SK-N-SH (cell line): ENCODE measurements at regions not wholly inside any gene's neighbourhood (a gene's known extent, or its start where the extent isn't known, plus 50 kb on each side); places are given as distances from the start of the nearest gene placed in this dataset.
A peak's percentile ranks its signal among the peaks of the same experiment; 100 is the strongest.

Experiments
- CTCF ChIA-PET: fragments of 300-600, 350-600 bp; formaldehyde crosslinking; extraction: SDS; loops from one replicate; lab custom pipeline; 2021; lab: Yijun Ruan, JAX
- POLR2A ChIA-PET: fragments of 350-600 bp; sonication (Branson Sonifier 250); formaldehyde crosslinking; extraction: SDS; loops from one replicate; lab custom pipeline; 2020; ENCODE audit warnings: antibody characterized with exemption, inconsistent platforms; lab: Yijun Ruan, JAX
- DNase-seq: peaks from one replicate; pipeline ENCODE4 v3.0.0; 2012
- H2AFZ ChIP-seq: fragments of 200-600 bp; sonication (generic); 2 replicates; pipeline ENCODE4 v1.8.1; 2016; ENCODE audit warnings: antibody characterized with exemption, mild to moderate bottlenecking, low read depth
- H3F3A ChIP-seq: fragments of 200-600 bp; sonication (generic); replicated peaks from 2 replicates; pipeline ENCODE3; 2016; ENCODE audit warnings: antibody characterized with exemption, mild to moderate bottlenecking; ENCODE audit not compliant: insufficient read depth
- H3K27ac ChIP-seq, 2 experiments: fragments of 200-500 bp in 1 of 2; fragments of 200-600 bp in 1 of 2; sonication (Bioruptor generic) in 1 of 2; sonication (generic), shearing (Covaris generic) in 1 of 2; 2 replicates each; pipeline versions ENCODE4 v1.5.1 to v1.6.1; 2014 to 2016; ENCODE audit warnings: low read depth in 2 of 2, inconsistent platforms in 1 of 2, low read length in 1 of 2, mild to moderate bottlenecking in 1 of 2, mixed read lengths in 1 of 2
- H3K27me3 ChIP-seq: fragments of 200-600 bp; sonication (generic), shearing (Covaris generic); 2 replicates; pipeline ENCODE4 v1.6.1; 2016; ENCODE audit warnings: mixed run types; ENCODE audit not compliant: insufficient read depth
- H3K36me3 ChIP-seq, 2 experiments: fragments of 200-500 bp in 1 of 2; fragments of 200-600 bp in 1 of 2; sonication (Bioruptor generic) in 1 of 2; sonication (generic) in 1 of 2; replicated peaks in 1 of 2; 2 replicates each; pipeline versions ENCODE3 to v1.5.1; 2014 to 2016; ENCODE audit warnings: low read length in 1 of 2, mild to moderate bottlenecking in 1 of 2; ENCODE audit not compliant: insufficient read depth in 2 of 2, control insufficient read depth in 1 of 2
- H3K4me1 ChIP-seq, 2 experiments: fragments of 200-500 bp in 1 of 2; fragments of 200-600 bp in 1 of 2; sonication (Bioruptor generic) in 1 of 2; sonication (generic), shearing (Covaris generic) in 1 of 2; 2 replicates each; pipeline versions ENCODE4 v1.5.1 to v1.6.1; 2014 to 2016; ENCODE audit warnings: low read depth in 1 of 2, low read length in 1 of 2, mixed run types in 1 of 2; ENCODE audit not compliant: insufficient read depth in 2 of 2, control insufficient read depth in 1 of 2
- H3K4me2 ChIP-seq: fragments of 200-600 bp; sonication (generic), shearing (Covaris generic); 2 replicates; pipeline ENCODE4 v1.6.1; 2017; ENCODE audit warnings: mixed run types
- H3K4me3 ChIP-seq, 2 experiments: fragments of 200-500 bp in 1 of 2; fragments of 200-600 bp in 1 of 2; sonication (Bioruptor generic) in 1 of 2; sonication (generic), shearing (Covaris generic) in 1 of 2; 2 replicates each; pipeline versions ENCODE4 v1.5.1 to v1.8.1; 2014 to 2016; ENCODE audit warnings: low read depth in 2 of 2, inconsistent platforms in 1 of 2, low read length in 1 of 2, mild to moderate bottlenecking in 1 of 2, mixed read lengths in 1 of 2, moderate library complexity in 1 of 2
- H3K79me2 ChIP-seq: fragments of 200-600 bp; sonication (generic); 2 replicates; pipeline ENCODE4 v1.8.1; 2017; ENCODE audit warnings: mild to moderate bottlenecking; ENCODE audit not compliant: insufficient read depth
- H3K9ac ChIP-seq: fragments of 200-600 bp; sonication (generic); 2 replicates; pipeline ENCODE4 v1.6.1; 2017; ENCODE audit warnings: mixed run types
- H3K9me2 ChIP-seq: fragments of 200-600 bp; sonication (generic); 2 replicates; pipeline ENCODE4 v1.6.1; 2017; ENCODE audit warnings: mixed run types
- H3K9me3 ChIP-seq: fragments of 200-600 bp; sonication (generic); 2 replicates; pipeline ENCODE4 v1.6.1; 2017; ENCODE audit warnings: mixed run types, mild to moderate bottlenecking, moderate library complexity
- H4K20me1 ChIP-seq: fragments of 200-600 bp; sonication (generic); 2 replicates; pipeline ENCODE4 v1.6.1; 2017; ENCODE audit warnings: mild to moderate bottlenecking, mixed run types; ENCODE audit not compliant: insufficient read depth
- CTCF ChIP-seq: fragments of 200-600 bp; sonication (generic); IDR thresholded peaks from 2 replicates; pipeline ENCODE4 v1.6.1; 2017; ENCODE audit warnings: antibody characterized with exemption, mild to moderate bottlenecking, moderate library complexity
- EZH2phosphoT487 ChIP-seq: fragments of 200-600 bp; sonication (generic); IDR thresholded peaks from 2 replicates; pipeline ENCODE4 v1.6.1; 2017; ENCODE audit warnings: low read depth, mixed run types, mild to moderate bottlenecking, antibody characterized with exemption, moderate library complexity, borderline replicate concordance
- FOXJ3 ChIP-seq: sonication (generic); formaldehyde crosslinking; IDR thresholded peaks from 2 replicates; pipeline ENCODE4 v1.5.1; 2020; ENCODE audit warnings: mild to moderate bottlenecking, missing genetic modification reagents
- FOXM1 ChIP-seq: IDR thresholded peaks from 2 replicates; pipeline ENCODE4 v1.4.0; 2012; ENCODE audit warnings: low read depth, mild to moderate bottlenecking
- IRF3 ChIP-seq: fragments of 150-350 bp; IDR thresholded peaks from 2 replicates; pipeline ENCODE4 v1.6.1; 2016; ENCODE audit warnings: mild to moderate bottlenecking, low read depth, low read length
- MAX ChIP-seq: IDR thresholded peaks from 2 replicates; pipeline ENCODE4 v1.4.0; 2012; ENCODE audit warnings: low read depth
- MEF2A ChIP-seq: IDR thresholded peaks from 2 replicates; pipeline ENCODE4 v1.4.0; 2012; ENCODE audit warnings: low read depth, borderline replicate concordance
- MXI1 ChIP-seq: IDR thresholded peaks from 2 replicates; pipeline ENCODE4 v1.6.1; 2012; ENCODE audit warnings: mild to moderate bottlenecking, low read depth, low read length, improper control_type of control experiment
- NFIC ChIP-seq: IDR thresholded peaks from 2 replicates; pipeline ENCODE4 v1.4.0; 2012; ENCODE audit warnings: borderline replicate concordance
- PBX3 ChIP-seq: IDR thresholded peaks from 2 replicates; pipeline ENCODE4; 2012
- RFX5 ChIP-seq: IDR thresholded peaks from 2 replicates; pipeline ENCODE4 v1.6.1; 2012; ENCODE audit warnings: mild to moderate bottlenecking, improper control_type of control experiment, low read length
- SIN3A ChIP-seq: IDR thresholded peaks from 2 replicates; pipeline ENCODE4 v1.6.1; 2012; ENCODE audit warnings: low read depth, mild to moderate bottlenecking, low read length, moderate library complexity, borderline replicate concordance
- SMC3 ChIP-seq: IDR thresholded peaks from 2 replicates; pipeline ENCODE4 v1.6.1; 2012; ENCODE audit warnings: low read depth, low read length, improper control_type of control experiment
- TCF12 ChIP-seq: IDR thresholded peaks from 2 replicates; pipeline ENCODE4 v1.4.0; 2012
- YY1 ChIP-seq: IDR thresholded peaks from 2 replicates; pipeline ENCODE4 v1.4.0; 2012; ENCODE audit warnings: low read depth, mild to moderate bottlenecking
- ZBTB33 ChIP-seq: IDR thresholded peaks from 2 replicates; pipeline ENCODE4 v1.4.0; 2012; ENCODE audit warnings: low read depth, borderline replicate concordance
- WGBS: methylation state at CpG from one replicate; pipeline ENCODE4 v1.1.6; 2017; ENCODE audit warnings: low lambda C conversion rate; 5-methylcytosine and 5-hydroxymethylcytosine counted together

GRCh38 chr3:36648241-36649034, 115.9 kb downstream of the DCLK3 start (continued):
- no peak for TF ChIP-seq IRF3
- TF ChIP-seq RFX5 = no peak
- TF ChIP-seq EZH2phosphoT487 = no peak
- peak; percentile 69; the same call in 1 of the 2 replicates for TF ChIP-seq MEF2A
- TF ChIP-seq PBX3 = peak; percentile 94
- no peak for TF ChIP-seq SMC3
- TF ChIP-seq FOXM1 = 0 out of 2 replicates have a peak, but pooled peaks have one; percentile 37
- TF ChIP-seq SIN3A = no peak
- TF ChIP-seq NFIC = peak; percentile 95

GRCh38 chr3:36647423-36647853, 116.9 kb downstream of the DCLK3 start:
- H2AFZ ChIP-seq = 0 out of 2 replicates have a peak overlapping the region, but pooled peaks have one; percentile 31
- no peak for DNase-seq
- no peak overlapping the region for H3K9ac ChIP-seq
- no peaks in the 10 kb centered on the region for H3K27me3 ChIP-seq
- ChIA-PET POLR2A (no interaction called here), CTCF (no interaction called here)
- peak overlapping the region; percentile 60 to 77; a peak in 2 of 4 replicates for H3K27ac ChIP-seq
- H3K79me2 ChIP-seq = no peaks in the 10 kb centered on the region
- H3K36me3 ChIP-seq = no peaks in the 10 kb centered on the region
- 81% methylated on average over 3 of the region's 3 CpGs for WGBS
- no peak overlapping the region for H3K4me2 ChIP-seq
- H3K9me2 ChIP-seq = no peaks in the 10 kb centered on the region
- H3K4me3 ChIP-seq = no peak overlapping the region
- no peaks in the 10 kb centered on the region for H4K20me1 ChIP-seq
- H3K9me3 ChIP-seq = no peaks in the 10 kb centered on the region
- TF ChIP-seq MAX (no peak), FOXJ3 (CRISPR knock-in tag) (no peak), TCF12 (no peak), SIN3A (no peak), MXI1 (no peak), ZBTB33 (no peak), YY1 (no peak), NFIC (no peak), SMC3 (no peak), CTCF (no peak)
- H3F3A ChIP-seq = peaks cover 33% of the 10 kb centered on the region
- H3K4me1 ChIP-seq = peaks cover 0 to 27% of the 10 kb centered on the region in 2 experiments
